ENCODE measurements at regions not wholly inside any gene's neighbourhood (a gene's known extent, or its start where the extent isn't known, plus 50 kb on each side); places are given as distances from the start of the nearest gene placed in this dataset.

GRCh38 chr18:24827501-24827900 lies 367.1 kb downstream of the HRH4 start:
- CTCF ChIA-PET: no interaction called here
- H3K36me3 Mint-ChIP-seq (ENCODE audit: insufficient read depth, unreplicated experiment): no peaks in the 10 kb centered on the region
- H3K27ac Mint-ChIP-seq (ENCODE audit: unreplicated experiment): no peak overlapping the region
- TF ChIP-seq CTCF (IDR thresholded peaks at IDR 0.05; ENCODE audit: unreplicated experiment): no peak
- BruUV-seq (replicated peaks): no TSS peak
- no peaks in the 10 kb centered on the region for H3K4me1 Mint-ChIP-seq (ENCODE audit: low read depth, unreplicated experiment)
- H3K27me3 Mint-ChIP-seq (ENCODE audit: unreplicated experiment): peaks cover 84% of the 10 kb centered on the region
- intact Hi-C loops (cut with micrococcal nuclease; ENCODE audit: unreplicated experiment): no loop called here
- no peak overlapping the region for H3K4me3 Mint-ChIP-seq (ENCODE audit: low read depth, unreplicated experiment)
- no peak for DNase-seq
- no peaks in the 10 kb centered on the region for H3K9me3 Mint-ChIP-seq (ENCODE audit: low read depth, unreplicated experiment)

GRCh38 chr18:24831081-24831480 lies 370.6 kb downstream of the HRH4 start:
- CTCF ChIA-PET: no interaction called here
- no peak overlapping the region for H3K4me3 Mint-ChIP-seq (ENCODE audit: low read depth, unreplicated experiment)

GRCh38 chr18:24831871-24832665 lies 371.6 kb downstream of the HRH4 start:
- Mint-ChIP-seq H3K4me1 (ENCODE audit: low read depth, unreplicated experiment) (no peaks in the 10 kb centered on the region), H3K9me3 (ENCODE audit: low read depth, unreplicated experiment) (no peaks in the 10 kb centered on the region), H3K36me3 (ENCODE audit: insufficient read depth, unreplicated experiment) (no peaks in the 10 kb centered on the region), H3K4me3 (ENCODE audit: low read depth, unreplicated experiment) (no peak overlapping the region), H3K27me3 (ENCODE audit: unreplicated experiment) (peaks cover 86% of the 10 kb centered on the region), H3K27ac (ENCODE audit: unreplicated experiment) (no peak overlapping the region)
- no TSS peak for BruUV-seq (replicated peaks)
- intact Hi-C loops (cut with micrococcal nuclease; ENCODE audit: unreplicated experiment): no loop called here
- CTCF ChIA-PET: no interaction called here
- no peak for TF ChIP-seq CTCF (IDR thresholded peaks at IDR 0.05; ENCODE audit: unreplicated experiment)
- DNase-seq: no peak

More at GRCh38 chr18:24831081-24831480, 370.6 kb downstream of the HRH4 start:
- intact Hi-C loops (cut with micrococcal nuclease; ENCODE audit: unreplicated experiment): no loop called here
- no peaks in the 10 kb centered on the region for H3K9me3 Mint-ChIP-seq (ENCODE audit: low read depth, unreplicated experiment)
- DNase-seq: no peak
- H3K27ac Mint-ChIP-seq (ENCODE audit: unreplicated experiment): no peak overlapping the region
- H3K4me1 Mint-ChIP-seq (ENCODE audit: low read depth, unreplicated experiment): no peaks in the 10 kb centered on the region
- H3K27me3 Mint-ChIP-seq (ENCODE audit: unreplicated experiment): peaks cover 94% of the 10 kb centered on the region
- no peak for TF ChIP-seq CTCF (IDR thresholded peaks at IDR 0.05; ENCODE audit: unreplicated experiment)
- no TSS peak for BruUV-seq (replicated peaks)
- H3K36me3 Mint-ChIP-seq (ENCODE audit: insufficient read depth, unreplicated experiment): no peaks in the 10 kb centered on the region

GRCh38 chr18:24835751-24836150 lies 375.3 kb downstream of the HRH4 start:
- H3K4me3 Mint-ChIP-seq (ENCODE audit: low read depth, unreplicated experiment): no peak overlapping the region
- intact Hi-C loops (cut with micrococcal nuclease; ENCODE audit: unreplicated experiment): no loop called here
- H3K36me3 Mint-ChIP-seq (ENCODE audit: insufficient read depth, unreplicated experiment): no peaks in the 10 kb centered on the region
- no peak for DNase-seq
- no peaks in the 10 kb centered on the region for H3K4me1 Mint-ChIP-seq (ENCODE audit: low read depth, unreplicated experiment)
- CTCF ChIA-PET: interaction anchor here (1.1 kb wide), 1 partner anchor 9 kb away, joined by 3 read pairs; no protein-coding TSS in a partner anchor
- H3K27me3 Mint-ChIP-seq (ENCODE audit: unreplicated experiment): peaks cover 71% of the 10 kb centered on the region
- BruUV-seq (replicated peaks): no TSS peak
- no peaks in the 10 kb centered on the region for H3K9me3 Mint-ChIP-seq (ENCODE audit: low read depth, unreplicated experiment)
- no peak for TF ChIP-seq CTCF (IDR thresholded peaks at IDR 0.05; ENCODE audit: unreplicated experiment)
- no peak overlapping the region for H3K27ac Mint-ChIP-seq (ENCODE audit: unreplicated experiment)
